Kidney (tissue), 13 donors: ENCODE measurements at regions not wholly inside any gene's neighbourhood (a gene's known extent, or its start where the extent isn't known, plus 50 kb on each side); places are given as distances from the start of the nearest gene placed in this dataset.
"Not testable (repeated sequence)": the region's sequence is repeated elsewhere in the genome, so short reads cannot be mapped to it uniquely, and the experiment has no call there.

Experiments used
- DNase-seq, 5 donors: peaks; one replicate each; pipeline ENCODE4 v3.0.0-alpha.2; 2013 to 2020
- FAIRE-seq: peaks from 2 replicates; lab custom pipeline; 2012; peaks lifted over from hg19 to GRCh38; lab: Jason Lieb, UNC
- H3K27ac ChIP-seq, 2 donors: one replicate each; pipeline ENCODE4 v1.7.0; 2013; ENCODE audit warnings: low read depth in 2 of 2, low read length in 2 of 2, inconsistent platforms in 1 of 2
- H3K27me3 ChIP-seq: one replicate; pipeline ENCODE4 v1.7.1; 2013; ENCODE audit warnings: low read length, inconsistent platforms; ENCODE audit not compliant: control insufficient read depth, insufficient read depth
- H3K36me3 ChIP-seq, 3 donors: one replicate each; pipeline versions ENCODE4 v1.7.0 to v1.7.1; 2013; ENCODE audit warnings: low read length in 3 of 3, control low read depth in 1 of 3, inconsistent platforms in 1 of 3; ENCODE audit not compliant: insufficient read depth in 3 of 3, control insufficient read depth in 2 of 3
- H3K4me1 ChIP-seq, 3 donors: one replicate each; pipeline versions ENCODE4 v1.7.0 to v1.7.1; 2013; ENCODE audit warnings: low read length in 3 of 3, inconsistent platforms in 1 of 3, low read depth in 1 of 3; ENCODE audit not compliant: control insufficient read depth in 2 of 3, insufficient read depth in 2 of 3
- H3K4me3 ChIP-seq, 3 donors: one replicate each; pipeline versions ENCODE4 v1.7.0 to v1.8.1; 2013; ENCODE audit warnings: low read length in 3 of 3, control low read depth in 1 of 3, inconsistent platforms in 1 of 3
- H3K9ac ChIP-seq, 3 donors: one replicate each; pipeline versions ENCODE4 v1.7.0 to v1.7.1; 2013; ENCODE audit warnings: low read length in 3 of 3, control low read depth in 1 of 3, inconsistent platforms in 1 of 3
- H3K9me3 ChIP-seq, 3 donors: one replicate each; pipeline versions ENCODE4 v1.7.0 to v1.7.1; 2013; ENCODE audit warnings: low read length in 3 of 3, control low read depth in 1 of 3, inconsistent platforms in 1 of 3; ENCODE audit not compliant: control insufficient read depth in 2 of 3, insufficient read depth in 1 of 3
- intact Hi-C: fragments of 100-400 bp; cut with DNase I; formaldehyde crosslinking; loops from one replicate; pipeline ENCODE4 v1.11.1; 2022
- TF ChIP-seq, protein P1 (sequence below): IDR thresholded peaks from 3 replicates; pipeline ENCODE4 v1.5.1; 2012; ENCODE audit warnings: mild to moderate bottlenecking, moderate library complexity, borderline replicate concordance; ENCODE audit not compliant: insufficient read depth; ENCODE audit errors: extremely low read depth
- donor health status: control.
- donor health status: control.
- donor health status: control.
- donor health status: control.
- donor health status: control.
- donor health status: DM: yes; HTN: yes; CAD: no.
- donor health status: Normal renal cell carcinoma (clear cell type).

DNA sequence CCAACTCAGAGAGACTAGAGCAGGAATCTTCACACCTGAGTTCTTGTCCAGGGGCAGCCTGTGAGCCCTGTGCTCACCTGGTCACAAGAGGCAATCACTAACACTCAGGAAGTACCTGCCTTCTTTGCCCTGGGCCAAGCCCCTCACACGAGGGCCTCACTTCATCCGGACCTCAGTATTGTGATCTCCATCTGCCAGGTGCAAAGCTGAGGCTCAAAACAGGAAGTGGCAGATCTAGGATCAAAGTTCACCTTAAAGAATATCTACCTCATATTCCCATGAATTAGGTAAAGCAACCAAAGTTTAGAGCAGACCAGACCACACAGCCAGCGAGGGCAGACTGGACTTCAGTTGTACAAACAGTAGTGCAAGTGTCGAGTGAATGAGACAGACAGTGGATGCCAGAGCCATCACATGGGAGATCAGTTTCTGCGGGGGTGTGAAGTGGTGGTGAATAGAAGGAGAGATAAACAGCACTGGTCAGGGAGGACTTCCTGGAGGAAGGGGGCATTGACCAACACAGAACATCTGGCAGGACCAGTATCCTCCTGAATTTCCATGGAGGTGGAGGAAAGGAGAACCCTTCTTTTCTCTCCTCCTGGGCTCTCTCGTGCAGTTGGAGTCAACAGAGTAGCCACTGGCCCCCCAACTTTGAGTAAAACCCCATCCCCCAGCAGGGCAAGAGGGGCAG is 116.6 kb upstream of the ZBTB40 start:
- Histone ChIP-seq H3K27me3 (no peaks in the 10 kb centered on the region), H3K4me3 (no peak overlapping the region), H3K27ac (no peak overlapping the region), H3K9me3 (no peaks in the 10 kb centered on the region), H3K4me1 (no peaks in the 10 kb centered on the region), H3K36me3 (no peaks in the 10 kb centered on the region), H3K9ac (no peak overlapping the region)
- TF ChIP-seq, protein P1, sequence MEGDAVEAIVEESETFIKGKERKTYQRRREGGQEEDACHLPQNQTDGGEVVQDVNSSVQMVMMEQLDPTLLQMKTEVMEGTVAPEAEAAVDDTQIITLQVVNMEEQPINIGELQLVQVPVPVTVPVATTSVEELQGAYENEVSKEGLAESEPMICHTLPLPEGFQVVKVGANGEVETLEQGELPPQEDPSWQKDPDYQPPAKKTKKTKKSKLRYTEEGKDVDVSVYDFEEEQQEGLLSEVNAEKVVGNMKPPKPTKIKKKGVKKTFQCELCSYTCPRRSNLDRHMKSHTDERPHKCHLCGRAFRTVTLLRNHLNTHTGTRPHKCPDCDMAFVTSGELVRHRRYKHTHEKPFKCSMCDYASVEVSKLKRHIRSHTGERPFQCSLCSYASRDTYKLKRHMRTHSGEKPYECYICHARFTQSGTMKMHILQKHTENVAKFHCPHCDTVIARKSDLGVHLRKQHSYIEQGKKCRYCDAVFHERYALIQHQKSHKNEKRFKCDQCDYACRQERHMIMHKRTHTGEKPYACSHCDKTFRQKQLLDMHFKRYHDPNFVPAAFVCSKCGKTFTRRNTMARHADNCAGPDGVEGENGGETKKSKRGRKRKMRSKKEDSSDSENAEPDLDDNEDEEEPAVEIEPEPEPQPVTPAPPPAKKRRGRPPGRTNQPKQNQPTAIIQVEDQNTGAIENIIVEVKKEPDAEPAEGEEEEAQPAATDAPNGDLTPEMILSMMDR, result no peak
- DNase-seq (no peak), FAIRE-seq (no peak)
- intact Hi-C loops, result no loop called here

DNA sequence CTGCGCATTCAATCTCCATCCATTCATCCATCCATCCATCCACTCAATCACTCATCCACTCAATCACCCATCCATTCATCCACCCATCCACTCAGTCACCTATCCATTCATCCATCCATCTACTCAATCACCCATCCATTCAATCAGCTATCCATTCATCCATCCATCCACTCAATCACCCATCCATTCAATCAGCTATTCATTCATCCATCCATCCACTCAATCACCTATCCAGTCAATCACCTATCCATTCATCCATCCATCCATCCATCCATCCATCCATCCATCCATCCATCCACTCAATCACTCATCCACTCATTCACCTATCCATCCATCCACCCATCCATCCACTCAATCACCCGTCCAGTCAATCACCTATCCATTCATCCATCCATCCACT is 115.4 kb upstream of the ZBTB40 start:
- H3K27ac ChIP-seq, result not testable (repeated sequence)

DNA sequence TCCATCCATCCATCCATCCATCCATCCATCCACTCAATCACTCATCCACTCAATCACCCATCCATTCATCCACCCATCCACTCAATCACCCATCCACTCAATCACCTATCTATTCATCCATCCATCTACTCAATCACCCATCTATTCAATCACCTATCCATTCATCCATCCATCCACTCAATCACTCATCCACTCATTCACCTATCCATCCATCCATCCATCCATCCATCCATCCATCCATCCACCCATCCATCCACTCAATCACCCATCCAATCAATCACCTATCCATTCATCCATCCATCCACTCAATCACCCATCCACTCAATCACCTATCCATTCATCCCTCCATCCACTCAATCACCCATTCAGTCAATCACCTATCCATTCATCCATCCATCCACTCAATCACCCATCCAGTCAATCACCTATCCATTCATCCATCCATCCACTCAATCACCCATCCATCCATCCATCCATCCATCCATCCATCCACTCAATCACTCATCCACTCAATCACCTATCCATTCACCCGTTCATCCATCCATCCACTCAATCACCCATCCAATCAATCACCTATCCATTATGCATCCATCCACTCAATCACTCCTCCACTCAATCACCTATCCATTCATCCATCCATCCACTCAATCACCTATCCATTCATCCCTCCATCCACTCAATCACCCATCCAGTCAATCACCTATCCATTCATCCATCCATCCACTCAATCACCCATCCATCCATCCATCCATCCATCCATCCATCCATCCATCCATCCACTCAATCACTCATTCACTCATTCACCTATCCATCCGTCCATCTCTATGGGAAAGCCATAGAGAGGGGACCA is 114.7 kb upstream of the ZBTB40 start:
- H3K4me1 ChIP-seq, FAIRE-seq: not testable (repeated sequence)

More for the DNA sequence above, 115.4 kb upstream of the ZBTB40 start:
- H3K9me3 ChIP-seq, DNase-seq, H3K36me3 ChIP-seq, FAIRE-seq, intact Hi-C loops, H3K4me1 ChIP-seq, H3K27me3 ChIP-seq, H3K9ac ChIP-seq, H3K4me3 ChIP-seq: not testable (repeated sequence)

DNA sequence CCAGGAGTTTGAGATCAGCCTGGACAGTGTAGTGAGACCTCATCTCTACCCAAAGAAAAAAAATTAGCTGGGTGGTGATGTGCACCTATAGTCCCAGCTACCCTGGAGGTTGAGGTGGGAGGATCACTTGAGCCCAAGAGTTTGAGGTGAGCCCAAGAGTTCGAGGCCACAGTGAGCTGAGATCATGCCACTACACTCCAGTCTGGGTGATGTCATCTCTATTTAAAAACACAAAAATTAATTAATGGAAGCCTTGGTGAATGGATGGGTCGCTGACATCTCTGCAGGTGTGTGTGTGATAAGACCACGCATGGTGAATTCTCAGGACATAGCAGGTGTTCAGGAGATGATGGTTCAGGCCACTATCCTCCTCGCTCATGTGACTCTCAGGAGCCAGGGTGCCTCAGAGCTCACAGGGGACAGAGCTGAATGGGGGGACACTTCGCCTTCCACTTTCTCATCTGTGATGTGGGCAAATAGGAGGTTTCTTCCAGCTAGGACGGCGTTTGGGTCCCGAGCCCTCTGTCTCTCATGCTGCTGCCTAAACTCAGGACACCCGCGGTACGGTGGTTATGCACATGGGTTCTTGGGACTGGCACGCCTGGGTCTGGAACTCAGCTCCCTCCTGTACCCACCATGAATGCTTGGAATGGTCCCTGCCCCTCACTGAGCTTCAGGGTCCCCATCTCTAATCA is 113.4 kb upstream of the ZBTB40 start:
- Histone ChIP-seq H3K36me3 (no peaks in the 10 kb centered on the region), H3K9ac (no peak overlapping the region), H3K4me1 (no peaks in the 10 kb centered on the region), H3K9me3 (no peaks in the 10 kb centered on the region), H3K27ac (no peak overlapping the region), H3K4me3 (no peak overlapping the region), H3K27me3 (no peaks in the 10 kb centered on the region)
- DNase-seq (no peak), FAIRE-seq (no peak)
- intact Hi-C loops, result no loop called here
- TF ChIP-seq, protein P1, result no peak

More for the DNA sequence above, 114.7 kb upstream of the ZBTB40 start:
- H3K36me3 ChIP-seq, DNase-seq, H3K4me3 ChIP-seq, H3K9me3 ChIP-seq, H3K9ac ChIP-seq, H3K27ac ChIP-seq, intact Hi-C loops, H3K27me3 ChIP-seq: not testable (repeated sequence)
